Chondrocyte (in vitro differentiated cells): ENCODE measurements at regions not wholly inside any gene's neighbourhood (a gene's known extent, or its start where the extent isn't known, plus 50 kb on each side); places are given as distances from the start of the nearest gene placed in this dataset.
A peak's percentile ranks its signal among the peaks of the same experiment; 100 is the strongest.

Experiments
- DNase-seq: peaks from one replicate; pipeline ENCODE4 v3.0.0; 2021; ENCODE audit warnings: mixed read lengths, low spot score
- H3K27ac Mint-ChIP-seq: one replicate; pipeline ENCODE4 v1.8.0; 2021; ENCODE audit warnings: mild to moderate bottlenecking, moderate library complexity, mixed read lengths; ENCODE audit not compliant: unreplicated experiment
- H3K27me3 Mint-ChIP-seq: 2 replicates; pipeline ENCODE4 v1.8.0; 2021; ENCODE audit warnings: low read depth, mixed read lengths
- H3K36me3 Mint-ChIP-seq: 2 replicates; pipeline ENCODE4 v1.8.0; 2021; ENCODE audit warnings: low read depth, mixed read lengths
- H3K4me1 Mint-ChIP-seq: 2 replicates; pipeline ENCODE4 v1.8.0; 2021; ENCODE audit warnings: low read depth, mild to moderate bottlenecking, mixed read lengths
- H3K4me3 Mint-ChIP-seq: one replicate; pipeline ENCODE4 v1.8.0; 2021; ENCODE audit warnings: mild to moderate bottlenecking, moderate library complexity, mixed read lengths; ENCODE audit not compliant: unreplicated experiment
- H3K9me3 Mint-ChIP-seq: 2 replicates; pipeline ENCODE4 v1.8.0; 2021; ENCODE audit warnings: low read depth, mixed read lengths
- TF ChIP-seq, protein P1 (sequence below): fragments of 200-600 bp; sonication (generic); IDR thresholded peaks from 2 replicates; pipeline ENCODE4 v1.5.0; 2021; ENCODE audit warnings: antibody characterized with exemption, mild to moderate bottlenecking, moderate library complexity

- no peak for DNase-seq
- peaks cover 8% of the 10 kb centered on the region for H3K9me3 Mint-ChIP-seq
- no peaks in the 10 kb centered on the region for H3K36me3 Mint-ChIP-seq
- TF ChIP-seq, protein P1, sequence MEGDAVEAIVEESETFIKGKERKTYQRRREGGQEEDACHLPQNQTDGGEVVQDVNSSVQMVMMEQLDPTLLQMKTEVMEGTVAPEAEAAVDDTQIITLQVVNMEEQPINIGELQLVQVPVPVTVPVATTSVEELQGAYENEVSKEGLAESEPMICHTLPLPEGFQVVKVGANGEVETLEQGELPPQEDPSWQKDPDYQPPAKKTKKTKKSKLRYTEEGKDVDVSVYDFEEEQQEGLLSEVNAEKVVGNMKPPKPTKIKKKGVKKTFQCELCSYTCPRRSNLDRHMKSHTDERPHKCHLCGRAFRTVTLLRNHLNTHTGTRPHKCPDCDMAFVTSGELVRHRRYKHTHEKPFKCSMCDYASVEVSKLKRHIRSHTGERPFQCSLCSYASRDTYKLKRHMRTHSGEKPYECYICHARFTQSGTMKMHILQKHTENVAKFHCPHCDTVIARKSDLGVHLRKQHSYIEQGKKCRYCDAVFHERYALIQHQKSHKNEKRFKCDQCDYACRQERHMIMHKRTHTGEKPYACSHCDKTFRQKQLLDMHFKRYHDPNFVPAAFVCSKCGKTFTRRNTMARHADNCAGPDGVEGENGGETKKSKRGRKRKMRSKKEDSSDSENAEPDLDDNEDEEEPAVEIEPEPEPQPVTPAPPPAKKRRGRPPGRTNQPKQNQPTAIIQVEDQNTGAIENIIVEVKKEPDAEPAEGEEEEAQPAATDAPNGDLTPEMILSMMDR, result no peak
- H3K4me1 Mint-ChIP-seq, result no peaks in the 10 kb centered on the region
- no peak overlapping the region for H3K27ac Mint-ChIP-seq
- H3K4me3 Mint-ChIP-seq, result no peak overlapping the region
- H3K27me3 Mint-ChIP-seq, result no peaks in the 10 kb centered on the region
Measured at GRCh38 chr10:9061871-9062270, 1007.4 kb downstream of the GATA3 start.

DNA sequence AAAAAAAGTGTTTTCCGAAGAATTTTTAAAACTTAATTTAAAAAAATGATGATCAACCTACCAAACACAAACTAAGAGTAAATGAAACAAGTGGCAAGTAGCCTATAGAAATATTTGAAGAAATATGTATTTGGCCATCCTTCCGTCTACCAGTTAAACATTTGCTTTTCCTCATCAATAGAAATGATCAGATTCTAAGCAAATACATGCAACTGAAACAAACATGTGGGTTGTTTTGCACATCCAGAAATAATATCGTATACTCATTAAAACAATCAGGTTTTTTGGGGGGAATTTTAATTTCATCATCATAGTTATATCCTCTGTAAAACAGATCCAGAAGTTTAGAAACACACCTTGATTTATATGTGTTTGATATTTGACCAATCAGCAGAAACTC lies 1011.7 kb downstream of the GATA3 start:
- H3K9me3 Mint-ChIP-seq, result no peaks in the 10 kb centered on the region
- DNase-seq, result no peak
- no peak overlapping the region for H3K27ac Mint-ChIP-seq
- TF ChIP-seq, protein P1, result no peak
- H3K27me3 Mint-ChIP-seq, result no peaks in the 10 kb centered on the region
- no peak overlapping the region for H3K4me3 Mint-ChIP-seq
- no peaks in the 10 kb centered on the region for H3K36me3 Mint-ChIP-seq
- H3K4me1 Mint-ChIP-seq, result no peaks in the 10 kb centered on the region

DNA sequence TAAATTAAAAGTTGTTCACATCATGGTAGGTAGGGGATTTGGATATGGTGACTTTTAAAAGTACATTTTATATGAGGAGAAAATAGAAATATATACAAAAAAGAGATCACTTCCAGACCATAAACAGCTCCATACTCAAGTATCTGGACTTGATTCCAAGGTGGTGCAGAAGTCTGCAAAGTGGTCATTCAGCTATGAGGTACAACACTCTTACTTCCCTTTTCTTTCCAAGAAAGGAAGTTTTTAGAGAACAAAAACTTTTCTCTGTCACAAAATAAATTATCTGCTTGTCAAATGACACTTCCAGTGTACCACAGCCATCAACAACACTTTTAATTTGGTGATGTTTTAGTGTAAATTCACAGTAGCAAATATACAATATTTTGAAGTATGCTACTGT lies 1013.5 kb downstream of the GATA3 start:
- no peaks in the 10 kb centered on the region for H3K4me1 Mint-ChIP-seq
- no peak overlapping the region for H3K27ac Mint-ChIP-seq
- H3K27me3 Mint-ChIP-seq, result no peaks in the 10 kb centered on the region
- no peaks in the 10 kb centered on the region for H3K36me3 Mint-ChIP-seq
- no peaks in the 10 kb centered on the region for H3K9me3 Mint-ChIP-seq
- DNase-seq, result no peak
- no peak overlapping the region for H3K4me3 Mint-ChIP-seq
- TF ChIP-seq, protein P1, result no peak

- no peaks in the 10 kb centered on the region for H3K36me3 Mint-ChIP-seq
- no peak overlapping the region for H3K27ac Mint-ChIP-seq
- H3K4me3 Mint-ChIP-seq, result no peak overlapping the region
- no peaks in the 10 kb centered on the region for H3K4me1 Mint-ChIP-seq
- no peaks in the 10 kb centered on the region for H3K9me3 Mint-ChIP-seq
- TF ChIP-seq, protein P1, result no peak
- no peak for DNase-seq
- no peaks in the 10 kb centered on the region for H3K27me3 Mint-ChIP-seq
Measured at GRCh38 chr10:9069136-9069535, 1014.6 kb downstream of the GATA3 start.

DNA sequence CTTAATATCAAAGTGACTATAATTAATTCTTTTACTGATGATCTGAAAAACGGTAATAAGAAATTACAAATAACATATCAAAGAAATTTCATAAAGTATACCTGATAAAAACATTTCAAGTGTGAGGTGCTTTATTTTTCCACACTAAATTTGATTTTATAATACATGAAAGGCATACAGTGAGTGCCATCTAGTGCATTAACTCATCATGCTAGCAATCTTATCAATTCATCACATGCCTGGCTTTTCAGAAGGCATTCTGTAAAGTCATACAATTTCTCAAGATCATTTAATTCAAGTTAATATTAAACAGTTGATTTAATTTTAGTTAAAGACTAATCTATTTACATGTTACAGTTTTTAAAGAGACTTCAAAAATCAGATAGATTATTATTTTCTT lies 1020.9 kb downstream of the GATA3 start:
- Mint-ChIP-seq H3K27ac (no peak overlapping the region), H3K36me3 (no peaks in the 10 kb centered on the region)

More for the DNA sequence above, 1020.9 kb downstream of the GATA3 start:
- H3K9me3 Mint-ChIP-seq, result no peaks in the 10 kb centered on the region
- H3K4me1 Mint-ChIP-seq, result no peaks in the 10 kb centered on the region
- no peak for DNase-seq
- H3K4me3 Mint-ChIP-seq, result no peak overlapping the region
- peaks cover 4% of the 10 kb centered on the region for H3K27me3 Mint-ChIP-seq
- TF ChIP-seq, protein P1, result peak; percentile 45
